ENCODE measurements at regions not wholly inside any gene's neighbourhood (a gene's known extent, or its start where the extent isn't known, plus 50 kb on each side); places are given as distances from the start of the nearest gene placed in this dataset.
"Not testable (repeated sequence)": the region's sequence is repeated elsewhere in the genome, so short reads cannot be mapped to it uniquely, and the experiment has no call there.

GRCh38 chr13:55777612-55778011 lies 1363.1 kb upstream of the PRR20A start:
- DNase-seq, result no peak

DNA sequence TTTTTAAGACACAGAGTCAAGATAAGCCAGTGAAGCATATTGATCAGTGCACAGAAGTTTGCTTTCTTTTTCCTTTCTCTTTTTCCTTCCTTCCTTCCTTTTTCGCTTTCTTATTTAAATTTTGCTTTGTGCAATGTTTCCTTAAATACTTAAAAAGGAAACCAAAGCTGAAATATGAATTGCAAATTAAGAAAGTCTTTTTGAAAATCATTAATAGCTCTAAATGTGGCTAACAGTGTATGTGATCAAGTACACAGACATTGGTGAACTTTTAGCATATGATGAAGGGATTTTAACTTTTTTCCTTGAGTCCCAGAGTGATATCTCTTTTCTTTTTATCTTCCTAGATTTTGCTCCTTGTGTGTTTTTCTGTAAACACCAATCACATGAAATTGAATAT lies 1356.9 kb upstream of the PRR20A start:
- no peak for DNase-seq

DNA sequence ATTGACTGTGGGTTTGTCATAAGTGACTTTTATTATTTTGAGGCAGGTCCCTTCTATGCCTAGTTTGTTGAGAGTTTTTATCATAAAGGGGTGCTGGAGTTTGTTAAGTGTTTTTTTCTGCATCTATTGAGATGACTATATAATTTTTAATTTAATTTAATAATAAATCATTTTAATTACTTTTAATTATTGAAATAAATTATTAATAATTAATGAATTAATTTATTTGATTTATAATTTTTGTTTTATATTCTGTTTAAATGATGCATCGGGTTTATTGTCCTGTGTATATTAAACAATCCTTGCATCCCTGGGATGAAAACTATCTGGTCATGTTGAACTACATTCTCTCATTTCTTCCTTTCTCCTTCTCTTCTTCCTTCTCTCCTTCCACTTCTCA lies 1352.2 kb upstream of the PRR20A start:
- DNase-seq, result no peak

GRCh38 chr13:55792544-55793193 lies 1348.0 kb upstream of the PRR20A start:
- no peak for DNase-seq

DNA sequence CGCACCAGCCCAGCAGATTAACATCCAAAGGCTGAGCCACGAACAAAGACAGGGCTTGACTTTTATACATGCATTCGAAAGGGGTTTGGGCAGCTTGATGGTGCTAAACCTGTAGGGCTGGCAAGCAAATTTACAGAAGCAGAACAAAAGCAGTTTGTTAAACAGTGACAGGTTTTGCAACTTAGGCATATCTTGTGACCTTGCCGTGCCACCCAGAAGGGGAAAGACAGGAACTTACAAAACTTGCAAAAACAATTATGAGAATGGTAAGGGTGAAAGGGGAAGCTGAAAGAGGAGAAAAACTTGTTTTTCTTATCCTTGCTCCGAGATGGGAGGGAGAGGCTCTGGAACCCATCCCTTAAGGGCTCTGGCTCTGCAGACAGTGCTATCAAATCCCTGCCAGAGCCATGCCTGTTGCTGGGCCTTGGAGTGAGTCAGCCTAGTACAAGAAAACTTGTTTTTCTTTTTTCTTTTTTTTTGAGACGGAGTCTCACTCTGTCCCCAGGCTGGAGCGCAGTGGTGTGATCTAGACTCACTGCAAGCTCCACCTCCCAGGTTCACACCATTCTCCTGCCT lies 1325.2 kb upstream of the PRR20A start:
- DNase-seq, result peak; percentile 87

DNA sequence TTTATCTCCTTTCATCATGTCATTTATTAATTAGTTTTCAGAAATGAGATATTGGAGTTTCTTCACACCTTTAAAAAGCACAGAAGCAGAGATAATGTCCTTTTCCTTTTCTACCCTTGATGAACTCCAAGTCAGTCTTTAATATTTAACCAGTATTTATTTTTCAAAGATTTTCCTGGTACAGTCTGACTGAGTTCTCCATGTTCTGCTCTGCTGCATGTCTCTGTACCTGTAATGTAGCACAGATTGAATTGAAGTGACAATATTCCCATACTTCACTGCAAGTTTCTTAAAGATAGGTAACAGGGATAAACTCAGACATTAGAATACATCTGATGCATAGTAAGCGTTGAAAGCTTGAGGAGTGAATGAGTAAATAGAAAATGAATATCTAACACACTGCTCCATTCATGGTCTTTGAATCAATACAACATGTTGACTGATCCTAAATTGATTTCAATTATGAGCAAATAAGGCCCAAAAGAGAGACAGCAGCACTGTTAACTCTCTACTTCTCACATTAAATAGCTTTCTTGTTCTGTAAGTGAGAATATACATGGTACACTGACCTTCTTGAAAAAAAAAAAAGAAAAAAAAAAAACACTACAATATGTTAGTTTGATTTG lies 1323.6 kb upstream of the PRR20A start:
- DNase-seq, result no peak

- DNase-seq, result no peak
Measured at GRCh38 chr13:55820817-55821216, 1319.9 kb upstream of the PRR20A start.

DNA sequence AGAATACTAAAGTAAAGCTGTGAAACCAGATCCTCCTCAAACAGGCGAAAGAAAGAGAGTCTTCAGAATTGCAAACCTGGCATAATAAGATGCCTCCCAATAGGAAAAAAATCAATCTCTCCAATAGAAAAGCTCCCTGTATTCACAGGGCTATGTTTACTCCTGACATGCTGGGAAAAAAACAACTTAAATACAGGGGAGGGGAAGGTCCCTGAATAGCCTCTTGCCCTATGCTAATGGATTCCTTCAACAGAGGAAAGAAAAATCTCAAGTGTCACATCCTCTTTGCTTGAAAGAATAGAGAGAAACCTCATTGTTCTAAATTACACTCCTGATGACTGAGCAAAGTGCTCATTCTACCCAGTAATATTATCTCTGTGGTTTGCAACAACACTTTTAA lies 1271.1 kb upstream of the PRR20A start:
- no peak for DNase-seq

DNA sequence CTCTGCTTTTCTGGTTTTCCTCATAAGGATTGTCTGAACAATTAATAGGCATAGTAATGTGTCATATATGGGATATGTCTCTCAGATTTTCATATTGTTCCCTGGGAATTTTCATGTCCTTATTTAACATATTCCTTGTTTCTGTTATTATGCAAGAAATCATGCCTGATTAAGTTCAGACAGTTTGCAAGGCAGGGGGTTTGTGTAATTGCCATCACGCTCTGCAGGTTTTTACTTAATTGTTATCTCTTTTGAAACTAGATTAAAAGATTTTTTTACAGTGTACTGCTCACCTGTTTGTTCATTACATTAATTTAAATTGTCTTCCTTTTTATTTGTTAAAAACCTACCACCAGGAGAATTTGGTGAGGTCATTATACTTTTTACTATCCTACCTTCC lies 1253.2 kb upstream of the PRR20A start:
- no peak for DNase-seq

DNA sequence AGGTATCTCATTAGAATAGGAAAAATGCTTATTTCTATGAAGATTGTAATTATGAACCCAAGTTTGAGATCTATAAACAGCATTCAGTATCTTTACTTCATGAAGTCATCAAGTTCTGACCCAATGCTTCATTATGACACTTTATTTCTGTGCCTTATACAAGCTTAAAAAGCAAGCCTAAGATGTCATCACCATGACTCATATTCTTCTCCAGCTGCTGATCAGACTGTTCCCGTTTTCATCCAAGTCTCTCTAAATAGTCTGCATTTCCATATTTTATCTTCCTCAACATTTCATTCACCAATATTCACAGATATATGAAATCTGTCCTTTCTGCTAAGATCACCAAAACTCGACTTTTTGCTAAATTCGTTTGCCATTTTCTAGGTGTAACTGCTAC lies 1247.2 kb upstream of the PRR20A start:
- no peak for DNase-seq

DNA sequence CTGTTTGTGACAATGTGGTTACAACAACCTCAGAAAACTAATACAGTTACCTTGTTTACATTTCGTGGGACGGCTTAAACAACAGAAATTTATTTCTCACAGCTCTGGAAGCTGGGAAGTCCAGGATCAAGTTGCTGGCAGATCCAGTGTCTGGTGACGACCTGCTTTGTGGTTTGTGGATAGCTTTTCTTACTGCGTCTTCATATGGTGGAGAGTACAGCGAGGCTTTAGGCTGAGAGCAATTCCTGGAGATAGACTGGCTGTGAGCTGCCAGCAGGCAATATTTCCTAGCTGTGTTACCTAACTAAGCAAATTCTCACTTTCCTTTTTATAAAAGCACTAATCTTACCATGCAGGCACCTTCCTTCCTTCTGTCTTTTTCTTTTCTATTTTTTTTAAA lies 1203.5 kb upstream of the PRR20A start:
- no peak for DNase-seq

- DNase-seq, result no peak
Measured at GRCh38 chr13:55948175-55948574, 1192.5 kb upstream of the PRR20A start.

GRCh38 chr13:55963934-55964333 lies 1176.8 kb upstream of the PRR20A start:
- no peak for DNase-seq

GRCh38 chr13:55967055-55967454 lies 1173.7 kb upstream of the PRR20A start:
- no peak for DNase-seq

GRCh38 chr13:55977436-55977835 lies 1163.3 kb upstream of the PRR20A start:
- no peak for DNase-seq

DNA sequence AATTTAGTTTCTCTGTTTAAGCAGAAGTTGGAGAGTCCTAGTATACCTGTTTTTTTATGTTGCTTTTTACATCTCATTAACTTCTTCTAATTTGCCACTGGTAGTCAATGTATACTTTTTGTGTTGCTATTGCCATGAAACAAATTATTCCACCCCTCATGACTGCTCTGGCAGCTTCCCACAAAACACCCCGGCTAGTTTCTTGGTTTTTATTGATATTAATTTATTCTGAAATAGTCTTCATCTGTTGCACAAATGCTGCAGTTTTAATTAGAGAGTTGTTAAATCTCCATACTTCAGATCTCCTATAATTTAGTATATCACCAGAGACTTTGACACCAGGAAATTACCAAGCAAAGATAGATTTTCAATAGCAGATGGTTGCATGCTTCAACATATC lies 1159.3 kb upstream of the PRR20A start:
- no peak for DNase-seq

DNA sequence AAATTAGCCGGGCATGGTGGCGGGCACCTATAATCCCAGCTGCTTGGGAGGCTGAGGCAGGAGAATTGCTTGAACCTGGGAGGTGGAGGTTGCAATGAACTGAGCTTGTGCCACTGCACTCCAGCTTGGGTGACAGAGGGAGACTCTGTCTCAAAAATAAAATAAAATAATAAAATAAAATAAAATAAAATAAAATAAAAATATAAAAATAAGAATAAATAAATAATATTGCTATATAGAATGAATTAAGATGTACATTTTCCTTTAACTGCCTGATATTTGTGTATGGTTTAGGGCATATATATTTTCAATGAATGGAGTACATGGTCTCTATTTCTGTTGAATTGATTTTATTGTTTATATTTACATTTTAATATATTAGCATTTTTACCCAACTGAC lies 1156.7 kb upstream of the PRR20A start:
- DNase-seq, result not testable (repeated sequence)

- no peak for DNase-seq
Measured at GRCh38 chr13:55990631-55991030, 1150.1 kb upstream of the PRR20A start.

- no peak for DNase-seq
Measured at GRCh38 chr13:55991666-55992065, 1149.1 kb upstream of the PRR20A start.

- DNase-seq, result no peak
Measured at GRCh38 chr13:55992145-55992544, 1148.6 kb upstream of the PRR20A start.

GRCh38 chr13:55999709-56000108 lies 1141.0 kb upstream of the PRR20A start:
- no peak for DNase-seq

DNA sequence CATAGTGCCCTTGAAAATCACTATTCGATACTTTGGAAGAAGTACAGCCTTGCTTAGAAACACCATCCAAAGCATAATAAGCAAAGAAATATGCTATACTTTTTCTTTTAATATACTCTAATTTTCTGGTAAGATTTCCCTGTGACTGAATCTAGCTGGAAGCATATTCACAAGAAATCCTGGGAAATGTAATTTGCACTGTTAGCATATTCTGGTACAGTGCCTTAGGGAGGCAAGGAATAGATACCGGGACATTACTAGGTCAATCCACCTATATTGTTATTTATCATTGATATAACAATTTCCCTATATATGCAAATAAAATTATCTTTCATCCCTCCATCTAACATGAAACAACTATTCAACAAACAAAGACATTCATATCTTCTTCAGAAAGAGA lies 1131.3 kb upstream of the PRR20A start:
- no peak for DNase-seq

DNA sequence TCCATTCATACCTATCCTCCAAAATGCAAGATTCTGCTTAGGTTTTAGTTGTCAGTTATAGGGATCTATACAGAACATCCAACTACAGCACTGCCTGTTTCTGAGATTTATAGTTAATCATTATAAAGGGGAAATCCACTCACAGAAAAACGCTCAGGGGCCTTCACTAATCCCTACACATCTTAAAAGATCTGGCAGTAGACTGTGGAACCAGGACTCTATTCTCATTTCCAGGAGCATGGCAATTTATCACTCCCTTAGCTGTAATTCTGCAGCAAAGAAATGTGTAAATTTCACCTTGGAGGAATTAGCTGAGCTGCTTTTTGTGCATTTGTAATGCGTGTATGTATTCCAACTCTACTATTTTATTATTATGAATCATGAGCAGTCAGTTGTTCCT lies 1128.1 kb upstream of the PRR20A start:
- no peak for DNase-seq

GRCh38 chr13:56015919-56016318 lies 1124.8 kb upstream of the PRR20A start:
- DNase-seq, result no peak

DNA sequence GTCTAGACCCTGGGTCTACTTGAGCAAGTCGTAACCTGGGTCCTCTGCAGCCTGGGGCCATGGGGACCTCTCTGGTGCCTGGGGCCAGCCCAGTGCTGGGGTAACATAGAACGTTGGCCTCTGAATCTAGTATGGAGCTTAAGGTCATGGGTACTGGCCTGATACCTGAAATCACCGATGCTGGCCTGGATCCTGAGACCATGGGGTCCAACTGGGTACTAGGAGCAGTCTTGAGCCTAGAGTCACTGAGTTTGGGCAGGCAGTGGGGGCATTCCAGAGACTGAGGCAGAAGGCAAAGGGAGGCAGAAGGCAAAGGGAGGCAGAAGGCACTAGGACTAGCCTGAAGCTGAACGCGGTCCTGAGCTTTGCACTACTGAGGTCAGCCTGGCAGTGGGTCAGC lies 1121.1 kb upstream of the PRR20A start:
- no peak for DNase-seq

Data from SIG-M5 (cell line).